IPS-18c (cell line): ENCODE measurements at regions not wholly inside any gene's neighbourhood (a gene's known extent, or its start where the extent isn't known, plus 50 kb on each side); places are given as distances from the start of the nearest gene placed in this dataset.
A peak's percentile ranks its signal among the peaks of the same experiment; 100 is the strongest.
"Not testable (repeated sequence)": the region's sequence is repeated elsewhere in the genome, so short reads cannot be mapped to it uniquely, and the experiment has no call there.

Experiments used
- H3K4me3 ChIP-seq: 2 replicates; pipeline ENCODE4 v1.7.0; 2013; ENCODE audit warnings: low read depth, mild to moderate bottlenecking, low read length, moderate library complexity; ENCODE audit not compliant: insufficient read depth
- H3K9me3 ChIP-seq: one replicate; pipeline ENCODE4 v1.6.1; 2013; ENCODE audit warnings: mild to moderate bottlenecking, low read length, moderate library complexity; ENCODE audit not compliant: control insufficient read depth, insufficient read depth

GRCh38 chr18:77403969-77404535 is 154.4 kb downstream of the GALR1 start:
- Histone ChIP-seq H3K9me3 (no peaks in the 10 kb centered on the region), H3K4me3 (no peak overlapping the region)

GRCh38 chr18:77405096-77405495 is 155.4 kb downstream of the GALR1 start:
- Histone ChIP-seq H3K9me3 (no peaks in the 10 kb centered on the region), H3K4me3 (no peak overlapping the region)

GRCh38 chr18:77407733-77408132 is 158.1 kb downstream of the GALR1 start:
- no peak overlapping the region for H3K4me3 ChIP-seq
- H3K9me3 ChIP-seq, result no peaks in the 10 kb centered on the region

DNA sequence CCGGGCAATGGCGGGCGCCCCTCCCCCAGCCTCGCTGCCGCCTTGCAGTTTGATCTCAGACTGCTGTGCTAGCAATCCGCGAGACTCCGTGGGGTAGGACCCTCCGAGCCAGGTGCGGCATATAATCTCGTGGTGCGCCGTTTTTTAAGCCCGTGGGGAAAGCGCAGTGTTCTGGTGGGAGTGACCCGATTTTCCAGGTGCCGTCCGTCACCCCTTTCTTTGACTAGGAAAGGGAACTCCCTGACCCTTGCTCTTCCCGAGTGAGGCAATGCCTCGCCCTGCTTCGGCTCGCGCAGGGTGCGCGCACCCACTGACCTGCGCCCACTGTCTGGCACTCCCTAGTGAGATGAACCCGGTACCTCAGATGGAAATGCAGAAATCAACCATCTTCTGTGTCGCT is 171.9 kb downstream of the GALR1 start:
- H3K9me3 ChIP-seq, result not testable (repeated sequence)
- H3K4me3 ChIP-seq, result peak overlapping the region; percentile 34; the same call in 1 of the 2 replicates

DNA sequence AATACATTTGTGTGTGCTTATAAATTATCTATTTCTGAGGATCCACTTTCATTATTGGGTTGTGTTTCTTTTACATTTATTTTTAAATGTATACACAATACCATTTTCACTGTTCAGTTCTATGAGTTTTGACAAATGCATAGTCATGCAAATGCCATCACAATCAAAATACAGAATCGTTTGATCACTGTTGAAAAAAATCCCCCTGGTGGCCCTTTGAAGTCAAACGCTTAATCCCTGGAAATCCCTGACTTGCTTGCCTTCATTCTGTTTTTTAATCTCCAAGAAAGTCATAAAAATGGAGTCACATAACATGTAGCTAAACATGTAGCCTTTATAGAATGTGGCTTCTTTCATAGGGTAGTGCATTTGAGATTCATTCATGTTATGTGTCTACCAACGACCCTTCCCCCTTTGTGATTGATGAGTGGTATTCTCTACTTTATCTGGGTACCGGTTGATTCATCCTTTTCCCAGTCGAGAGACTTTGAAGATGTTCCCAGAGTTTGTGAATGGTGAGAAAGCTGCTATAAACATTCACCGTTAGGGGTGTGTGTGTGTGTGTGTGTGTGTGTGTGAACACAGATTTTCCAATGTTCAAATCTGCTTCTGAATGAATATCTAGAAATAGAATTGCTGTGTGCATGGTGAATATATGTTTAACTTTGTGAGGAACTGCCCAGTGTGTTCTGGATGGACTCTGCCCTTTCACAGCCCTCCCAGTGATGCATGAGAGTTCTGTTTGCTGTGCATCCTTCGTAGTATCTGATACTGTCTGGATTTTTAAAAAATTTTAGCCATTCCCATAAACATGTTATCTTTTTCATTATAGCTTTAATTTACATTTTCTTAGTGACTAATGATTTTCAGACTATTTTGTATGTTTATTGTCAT is 173.6 kb downstream of the GALR1 start:
- Histone ChIP-seq H3K9me3 (no peaks in the 10 kb centered on the region), H3K4me3 (no peak overlapping the region; the same call in 1 of the 2 replicates)

GRCh38 chr18:77433076-77433475 is 183.4 kb downstream of the GALR1 start:
- Histone ChIP-seq H3K4me3 (no peak overlapping the region), H3K9me3 (no peaks in the 10 kb centered on the region)

GRCh38 chr18:77439888-77440287 is 190.2 kb downstream of the GALR1 start:
- H3K9me3 ChIP-seq, result no peaks in the 10 kb centered on the region
- no peak overlapping the region for H3K4me3 ChIP-seq

DNA sequence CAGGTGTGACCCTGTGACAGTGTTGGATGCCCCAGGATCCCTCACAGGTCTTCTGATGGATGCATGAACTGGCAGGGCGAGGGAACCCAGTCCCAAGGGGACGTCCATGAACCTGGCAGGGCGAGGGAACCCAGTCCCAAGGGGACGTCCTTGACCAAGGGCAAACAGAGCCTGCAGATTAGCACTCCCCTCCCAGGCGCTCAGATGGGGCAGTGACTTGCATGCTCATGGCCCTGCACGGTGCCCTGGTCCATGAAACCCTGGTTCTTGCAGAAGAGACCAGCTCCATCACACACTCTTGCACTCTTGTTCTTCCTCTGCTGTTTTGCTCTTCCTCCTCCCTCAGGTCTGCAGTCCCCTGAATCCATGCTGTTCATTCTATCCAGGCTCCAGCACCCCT is 192.7 kb downstream of the GALR1 start:
- H3K9me3 ChIP-seq, result no peaks in the 10 kb centered on the region
- no peak overlapping the region for H3K4me3 ChIP-seq

GRCh38 chr18:77444385-77444784 is 194.7 kb downstream of the GALR1 start:
- no peak overlapping the region for H3K4me3 ChIP-seq
- no peaks in the 10 kb centered on the region for H3K9me3 ChIP-seq

GRCh38 chr18:77448046-77448445 is 198.4 kb downstream of the GALR1 start:
- Histone ChIP-seq H3K9me3 (no peaks in the 10 kb centered on the region), H3K4me3 (no peak overlapping the region)

DNA sequence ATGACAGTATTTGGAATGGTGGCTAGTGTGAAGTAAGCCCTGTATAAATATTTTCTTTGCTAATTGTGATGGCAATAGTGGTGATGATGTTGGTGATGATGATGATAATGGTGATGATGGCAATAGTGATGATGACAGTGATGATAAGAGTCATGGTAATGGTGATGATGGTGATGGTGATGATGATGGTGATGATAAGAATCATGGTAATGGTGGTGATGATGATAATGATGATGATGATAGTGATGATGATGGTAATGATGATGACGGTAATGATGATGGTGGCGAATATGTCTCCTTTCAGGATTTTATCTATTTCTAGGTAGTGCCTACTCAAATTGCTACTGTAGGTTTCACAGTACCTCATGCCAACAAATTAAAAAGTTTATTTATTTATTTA is 205.4 kb downstream of the GALR1 start:
- Histone ChIP-seq H3K4me3 (no peak overlapping the region), H3K9me3 (no peaks in the 10 kb centered on the region)

GRCh38 chr18:77457681-77458080 is 208.0 kb downstream of the GALR1 start:
- no peak overlapping the region for H3K4me3 ChIP-seq
- no peaks in the 10 kb centered on the region for H3K9me3 ChIP-seq

GRCh38 chr18:77461062-77461688 is 211.5 kb downstream of the GALR1 start:
- Histone ChIP-seq H3K9me3 (no peaks in the 10 kb centered on the region), H3K4me3 (no peak overlapping the region)

DNA sequence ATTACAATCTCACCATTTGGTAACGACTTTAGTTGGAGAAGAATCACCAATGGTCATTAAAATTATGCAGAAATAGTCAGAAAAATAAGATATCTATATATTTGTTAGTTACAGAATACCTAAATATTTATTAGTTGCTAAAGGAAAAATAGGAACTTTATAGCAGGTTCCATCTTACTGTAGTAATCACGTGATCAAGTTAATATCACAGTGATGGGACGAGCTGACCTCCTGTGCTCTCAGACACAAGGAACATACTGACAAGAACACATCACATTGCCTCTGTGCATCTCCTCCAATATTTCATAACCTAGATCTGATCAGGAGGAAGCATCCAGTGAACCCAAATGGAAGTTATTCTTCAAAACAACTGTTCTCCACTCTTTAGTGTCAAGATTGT is 215.3 kb downstream of the GALR1 start:
- Histone ChIP-seq H3K9me3 (no peaks in the 10 kb centered on the region), H3K4me3 (no peak overlapping the region)

GRCh38 chr18:77466890-77467289 is 217.2 kb downstream of the GALR1 start:
- no peak overlapping the region for H3K4me3 ChIP-seq
- no peaks in the 10 kb centered on the region for H3K9me3 ChIP-seq

DNA sequence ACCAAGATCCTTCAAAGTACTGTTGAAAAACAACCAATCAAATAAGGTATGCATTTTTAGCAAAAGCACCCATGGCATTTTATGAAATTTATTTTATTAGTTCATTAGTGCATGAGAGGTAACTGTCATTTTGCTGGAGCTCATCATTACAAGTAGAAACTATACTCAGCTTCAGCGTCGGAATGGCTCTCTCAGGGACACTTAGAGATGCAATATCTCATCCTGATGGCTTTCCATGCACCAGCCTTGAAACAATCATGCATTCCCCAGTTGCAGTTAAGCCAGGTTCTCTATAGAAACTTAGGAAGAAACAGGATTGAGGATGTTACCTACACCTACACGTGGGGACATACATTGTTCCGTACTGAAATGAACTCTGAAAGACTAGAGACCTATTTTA is 219.5 kb downstream of the GALR1 start:
- no peaks in the 10 kb centered on the region for H3K9me3 ChIP-seq
- H3K4me3 ChIP-seq, result no peak overlapping the region

DNA sequence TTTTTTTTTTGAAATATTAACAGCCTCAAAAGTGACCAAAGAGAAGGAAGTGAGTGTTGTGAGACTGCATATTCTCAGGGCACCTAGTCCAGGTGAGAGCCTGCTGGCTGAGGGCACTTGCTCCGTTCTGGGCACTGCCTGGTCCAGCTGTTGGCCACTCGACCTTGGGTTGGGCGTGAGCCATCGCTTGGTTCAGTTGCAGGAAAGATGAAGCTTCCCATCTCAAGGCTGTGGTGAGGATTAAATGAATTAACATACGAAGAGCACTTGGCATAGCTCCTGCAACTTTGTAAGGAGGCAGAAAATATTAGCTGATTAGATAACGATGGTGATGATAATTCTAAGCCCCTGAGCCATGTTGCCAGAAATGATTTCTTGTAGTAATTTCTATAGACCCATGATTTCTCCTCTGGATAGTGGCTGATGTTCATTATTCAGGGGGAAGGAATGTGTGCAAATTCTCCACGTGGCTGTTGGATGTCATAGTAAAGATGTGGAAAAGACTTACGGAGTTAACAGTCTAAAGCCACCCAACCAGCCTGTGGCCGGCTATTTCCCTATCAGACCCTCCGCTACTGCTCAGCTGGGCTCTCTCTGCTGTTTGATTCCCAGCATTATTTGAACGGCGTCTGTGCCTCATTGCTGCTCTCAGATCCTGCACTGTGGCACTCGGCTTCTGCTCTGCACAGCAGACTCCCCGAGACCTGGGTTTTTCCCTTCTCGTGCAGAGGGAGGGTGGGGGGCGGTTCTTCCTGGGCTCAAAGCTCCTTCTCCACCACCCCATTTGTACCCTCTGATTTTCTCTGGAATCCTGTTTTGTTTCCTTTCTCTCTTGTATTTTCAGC is 221.1 kb downstream of the GALR1 start:
- H3K4me3 ChIP-seq, result no peak overlapping the region
- no peaks in the 10 kb centered on the region for H3K9me3 ChIP-seq
